Urinary bladder (tissue), 3 donors: ENCODE measurements at regions not wholly inside any gene's neighbourhood (a gene's known extent, or its start where the extent isn't known, plus 50 kb on each side); places are given as distances from the start of the nearest gene placed in this dataset.
A peak's percentile ranks its signal among the peaks of the same experiment; 100 is the strongest.

Source experiments
- DNase-seq: peaks from one replicate; pipeline ENCODE4 v3.0.0-alpha.2; 2015; ENCODE audit errors: extremely low spot score
- H3K27ac ChIP-seq: one replicate; pipeline ENCODE4 v1.5.1; 2013; ENCODE audit warnings: low read depth, mild to moderate bottlenecking, moderate library complexity
- H3K36me3 ChIP-seq: one replicate; pipeline ENCODE4 v1.6.1; 2013; ENCODE audit warnings: mild to moderate bottlenecking, moderate library complexity; ENCODE audit not compliant: insufficient read depth
- H3K4me1 ChIP-seq: one replicate; pipeline ENCODE4 v1.6.1; 2013; ENCODE audit warnings: mild to moderate bottlenecking, moderate library complexity; ENCODE audit not compliant: insufficient read depth
- H3K4me3 ChIP-seq: one replicate; pipeline ENCODE4 v1.5.1; 2013; ENCODE audit warnings: low read depth, low read length
- WGBS: extraction: QIAGEN DNeasy Blood & Tissue Kit; methylation state at CpG from one replicate; pipeline ENCODE4 v1.1.7; 2013; 5-methylcytosine and 5-hydroxymethylcytosine counted together
- donor health status: healthy with polysubstance abuse.
- donor health status: healthy.

DNA sequence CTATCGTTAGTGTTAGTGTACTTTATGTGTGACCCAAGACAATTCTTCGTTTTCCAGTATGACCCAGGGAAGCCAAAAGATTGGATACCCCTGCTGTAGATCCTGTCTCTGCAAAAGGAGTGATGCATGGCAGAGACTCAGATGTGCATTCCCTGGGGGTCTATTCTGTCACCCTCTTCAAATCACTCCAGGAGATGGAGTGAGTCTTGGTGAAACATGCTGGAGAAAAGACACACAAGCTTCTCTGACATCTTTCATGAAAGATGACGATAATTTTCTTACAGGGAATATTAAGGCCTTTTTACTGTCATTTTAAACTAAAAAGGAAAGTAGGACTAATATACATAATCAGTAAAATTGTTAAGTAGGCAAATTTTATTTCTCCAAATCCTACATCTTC is 437.9 kb upstream of the SOX5 start:
- H3K4me3 ChIP-seq, result no peak overlapping the region
- DNase-seq, result no peak
- H3K36me3 ChIP-seq, result no peaks in the 10 kb centered on the region
- WGBS, result 97% methylated on average over 3 of the region's 3 CpGs
- no peaks in the 10 kb centered on the region for H3K4me1 ChIP-seq
- H3K27ac ChIP-seq, result no peak overlapping the region

GRCh38 chr12:24386836-24387235 is 437.4 kb upstream of the SOX5 start:
- WGBS, result 58% methylated on average over 3 of the region's 3 CpGs
- no peak for DNase-seq

DNA sequence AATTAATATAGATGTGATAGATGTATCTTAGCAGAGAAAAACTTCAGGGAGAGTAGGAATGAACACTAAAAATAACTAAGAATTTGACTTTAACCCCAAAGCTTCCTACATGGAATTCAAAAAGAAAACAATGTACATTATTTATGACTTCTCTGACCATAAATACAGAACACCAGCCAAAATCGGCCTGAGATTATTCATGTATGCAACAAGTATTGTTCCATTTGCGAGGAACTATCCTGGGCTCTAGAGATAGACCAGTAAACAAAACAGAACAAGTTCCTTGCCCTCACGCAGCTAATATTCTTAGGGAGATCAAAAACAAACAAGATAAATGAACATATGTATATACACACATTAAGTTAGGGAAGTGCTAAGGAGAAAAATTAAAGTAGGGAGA is 432.3 kb upstream of the SOX5 start:
- Histone ChIP-seq H3K27ac (no peak overlapping the region), H3K4me3 (no peak overlapping the region), H3K36me3 (no peaks in the 10 kb centered on the region), H3K4me1 (no peaks in the 10 kb centered on the region)
- 60% methylated on average over 3 of the region's 3 CpGs for WGBS
- no peak for DNase-seq

More at GRCh38 chr12:24386836-24387235, 437.4 kb upstream of the SOX5 start:
- no peak overlapping the region for H3K27ac ChIP-seq
- no peaks in the 10 kb centered on the region for H3K36me3 ChIP-seq
- H3K4me1 ChIP-seq, result no peaks in the 10 kb centered on the region
- H3K4me3 ChIP-seq, result no peak overlapping the region

DNA sequence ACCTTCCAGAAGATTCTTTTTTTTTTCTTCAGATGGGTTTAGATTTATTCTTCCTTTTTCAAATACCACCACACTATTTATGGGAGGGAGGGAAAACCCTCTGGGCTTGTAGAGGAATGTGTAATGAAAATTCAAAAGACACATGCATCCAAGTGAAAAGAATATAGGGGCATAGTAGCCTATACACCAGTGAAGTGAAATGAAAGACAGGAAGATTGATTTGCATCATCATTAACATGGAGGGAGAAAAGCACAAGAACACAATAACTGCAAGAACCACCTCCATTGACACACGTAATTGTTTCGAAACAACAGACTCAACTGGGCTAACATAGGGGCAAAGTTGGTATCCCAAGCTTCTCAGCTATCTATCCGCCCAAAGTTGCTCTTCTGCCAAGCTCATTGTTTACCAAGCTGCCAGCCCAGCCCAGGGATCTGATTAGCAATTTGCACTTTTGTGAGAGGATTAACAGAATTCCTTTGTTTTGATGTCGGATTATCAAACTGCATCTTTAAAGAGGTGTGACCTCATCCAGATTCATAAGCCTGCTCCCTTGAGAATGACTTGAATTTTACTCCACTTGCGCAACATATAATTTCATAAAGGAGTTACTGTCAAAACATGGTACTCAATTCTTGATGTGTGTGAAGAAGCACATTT is 430.5 kb upstream of the SOX5 start:
- H3K27ac ChIP-seq, result no peak overlapping the region
- no peak overlapping the region for H3K4me3 ChIP-seq
- 83% methylated on average over 5 of the region's 5 CpGs for WGBS
- no peak for DNase-seq
- H3K4me1 ChIP-seq, result no peaks in the 10 kb centered on the region
- no peaks in the 10 kb centered on the region for H3K36me3 ChIP-seq

DNA sequence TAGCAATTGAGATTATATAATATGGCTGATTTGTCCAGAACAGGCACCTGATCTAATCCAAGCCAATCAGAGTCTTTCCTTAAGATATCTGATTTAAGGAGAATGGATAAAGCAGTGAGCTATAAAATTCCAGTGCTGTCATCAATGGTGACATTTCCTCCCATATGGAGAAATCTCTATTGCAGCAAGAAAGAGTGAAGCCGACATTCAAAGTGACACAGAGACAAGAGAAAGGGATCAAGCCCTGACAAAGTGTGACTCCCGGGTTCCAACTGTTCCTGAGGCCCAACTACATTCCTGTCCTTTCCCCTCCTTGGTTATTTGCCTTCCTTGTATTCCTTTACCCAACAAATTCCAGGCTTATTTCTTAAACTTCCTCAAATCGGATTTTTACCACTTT is 430.0 kb upstream of the SOX5 start:
- H3K4me3 ChIP-seq, result no peak overlapping the region
- no peak for DNase-seq
- no peaks in the 10 kb centered on the region for H3K4me1 ChIP-seq
- H3K36me3 ChIP-seq, result no peaks in the 10 kb centered on the region
- WGBS, result 83% methylated on average over 3 of the region's 3 CpGs
- no peak overlapping the region for H3K27ac ChIP-seq

DNA sequence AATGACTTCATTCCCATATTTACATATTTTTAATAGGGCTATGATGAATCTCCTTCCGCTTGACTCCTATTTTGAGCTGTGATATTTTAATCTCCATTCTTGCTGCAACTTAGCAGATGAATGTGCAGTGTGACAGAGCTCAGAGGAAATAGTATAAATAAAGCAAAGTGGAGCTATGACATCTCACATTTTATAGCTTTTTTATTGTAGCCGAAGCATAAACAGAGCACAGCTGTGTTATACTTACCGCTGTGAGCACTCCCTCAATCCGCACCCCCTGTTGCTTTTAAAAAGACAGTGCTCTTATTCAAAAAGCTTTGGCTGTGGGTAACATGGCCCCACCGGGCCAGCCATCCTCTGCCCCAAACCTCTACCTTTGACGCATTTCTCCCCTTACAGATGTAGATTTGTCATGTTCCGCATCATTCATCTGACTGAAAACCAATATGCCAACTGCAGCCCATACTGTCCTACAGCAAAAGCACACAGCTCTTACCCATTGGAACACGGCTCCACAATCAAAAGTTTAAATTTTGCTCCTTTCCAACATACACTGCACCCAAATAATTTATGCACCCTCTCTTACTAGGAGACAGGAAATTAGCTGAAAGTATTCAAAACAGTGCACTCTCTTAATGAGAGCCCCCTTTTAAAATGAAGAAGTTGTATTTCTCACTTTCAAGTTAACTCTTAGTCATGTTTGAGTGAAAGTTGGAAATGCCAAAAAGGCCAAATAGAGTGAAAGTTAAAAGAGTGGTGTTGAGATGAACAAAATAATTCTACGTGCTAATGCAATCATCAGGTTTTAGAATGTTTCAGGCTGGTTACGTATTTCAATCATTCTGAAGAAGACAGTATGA is 429.3 kb upstream of the SOX5 start:
- no peaks in the 10 kb centered on the region for H3K36me3 ChIP-seq
- peak; percentile 23 for DNase-seq
- no peaks in the 10 kb centered on the region for H3K4me1 ChIP-seq
- WGBS, result 43% methylated on average over 10 of the region's 10 CpGs
- H3K27ac ChIP-seq, result no peak overlapping the region
- no peak overlapping the region for H3K4me3 ChIP-seq

GRCh38 chr12:24374452-24374851 is 425.0 kb upstream of the SOX5 start:
- H3K36me3 ChIP-seq, result no peaks in the 10 kb centered on the region
- H3K4me3 ChIP-seq, result no peak overlapping the region
- no peak for DNase-seq
- H3K4me1 ChIP-seq, result no peaks in the 10 kb centered on the region
- no peak overlapping the region for H3K27ac ChIP-seq

DNA sequence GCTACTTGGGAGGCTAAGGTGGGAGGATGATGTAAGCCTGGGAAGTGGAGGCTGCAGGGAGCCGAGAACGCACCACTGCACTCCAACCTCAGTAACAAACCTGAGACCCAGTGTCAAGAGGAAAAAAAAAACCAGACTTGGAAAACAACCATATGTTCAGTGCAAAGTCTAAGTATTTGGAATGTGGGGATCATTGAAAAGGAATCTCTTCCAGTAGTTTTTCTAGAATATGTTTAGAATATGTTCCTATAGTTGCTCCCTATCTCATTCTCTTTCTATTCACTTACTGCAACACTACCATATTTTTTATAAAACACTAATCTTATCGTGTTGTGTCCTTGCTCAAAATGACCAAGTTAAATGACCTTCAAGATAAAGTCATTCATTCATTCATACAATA is 423.5 kb upstream of the SOX5 start:
- WGBS, result 93% methylated on average over 3 of the region's 3 CpGs
- H3K4me1 ChIP-seq, result no peaks in the 10 kb centered on the region
- no peak for DNase-seq
- H3K27ac ChIP-seq, result no peak overlapping the region
- no peaks in the 10 kb centered on the region for H3K36me3 ChIP-seq
- H3K4me3 ChIP-seq, result no peak overlapping the region

DNA sequence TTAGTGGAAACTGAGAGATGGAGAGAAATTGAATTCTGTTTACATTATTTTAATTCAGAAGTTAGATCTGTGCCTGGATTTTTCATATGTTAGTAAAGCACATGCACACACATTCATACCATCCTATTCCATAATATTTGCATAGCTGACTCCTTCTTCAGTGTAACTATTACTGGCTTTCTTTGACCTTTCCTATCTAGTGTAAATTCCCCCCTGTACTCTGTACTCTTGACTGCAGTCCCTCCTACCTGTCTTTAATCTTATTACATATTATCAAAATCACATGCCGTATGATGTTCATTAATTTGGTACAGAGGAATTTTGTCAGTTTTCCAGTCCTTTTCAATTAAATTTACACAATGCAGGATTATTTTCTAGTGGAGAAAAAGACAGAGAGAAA is 417.0 kb upstream of the SOX5 start:
- H3K36me3 ChIP-seq, result no peaks in the 10 kb centered on the region
- 99% methylated on average over 1 of the region's 1 CpG for WGBS
- H3K4me3 ChIP-seq, result no peak overlapping the region
- H3K27ac ChIP-seq, result no peak overlapping the region
- DNase-seq, result no peak
- H3K4me1 ChIP-seq, result no peaks in the 10 kb centered on the region

GRCh38 chr12:24364921-24365320 is 415.5 kb upstream of the SOX5 start:
- no peaks in the 10 kb centered on the region for H3K4me1 ChIP-seq
- H3K27ac ChIP-seq, result no peak overlapping the region
- no peaks in the 10 kb centered on the region for H3K36me3 ChIP-seq
- 81% methylated on average over 2 of the region's 2 CpGs for WGBS
- DNase-seq, result no peak
- H3K4me3 ChIP-seq, result no peak overlapping the region

DNA sequence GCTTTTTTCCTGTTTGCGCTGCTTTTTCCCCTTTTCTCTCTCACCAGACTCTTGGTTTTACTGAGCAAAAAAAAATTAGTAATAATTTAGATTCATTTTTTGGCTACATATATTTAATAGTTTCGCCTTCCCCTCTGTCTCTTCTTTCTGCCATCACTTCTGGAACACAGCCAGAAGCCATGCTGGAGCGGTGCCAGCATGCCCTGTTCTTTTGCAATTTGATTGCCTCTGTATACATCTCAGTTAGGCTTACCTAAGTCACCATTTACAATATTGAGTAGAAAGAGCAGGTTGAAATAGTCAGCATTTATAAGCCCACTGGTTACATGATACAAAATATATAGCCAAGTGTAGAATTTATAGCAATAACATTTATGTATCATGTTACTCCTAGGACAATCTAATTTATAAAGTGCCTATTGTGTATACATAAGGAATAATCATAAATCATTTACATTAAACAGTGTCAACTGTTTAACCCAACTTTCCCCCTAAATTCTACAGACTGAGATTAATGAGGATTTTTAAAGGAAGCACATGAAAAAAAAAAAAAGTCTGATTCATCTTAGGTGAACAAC is 413.8 kb upstream of the SOX5 start:
- Histone ChIP-seq H3K4me1 (no peaks in the 10 kb centered on the region), H3K27ac (no peak overlapping the region), H3K36me3 (no peaks in the 10 kb centered on the region), H3K4me3 (no peak overlapping the region)
- 73% methylated on average over 3 of the region's 3 CpGs for WGBS
- peak; percentile 6 for DNase-seq

DNA sequence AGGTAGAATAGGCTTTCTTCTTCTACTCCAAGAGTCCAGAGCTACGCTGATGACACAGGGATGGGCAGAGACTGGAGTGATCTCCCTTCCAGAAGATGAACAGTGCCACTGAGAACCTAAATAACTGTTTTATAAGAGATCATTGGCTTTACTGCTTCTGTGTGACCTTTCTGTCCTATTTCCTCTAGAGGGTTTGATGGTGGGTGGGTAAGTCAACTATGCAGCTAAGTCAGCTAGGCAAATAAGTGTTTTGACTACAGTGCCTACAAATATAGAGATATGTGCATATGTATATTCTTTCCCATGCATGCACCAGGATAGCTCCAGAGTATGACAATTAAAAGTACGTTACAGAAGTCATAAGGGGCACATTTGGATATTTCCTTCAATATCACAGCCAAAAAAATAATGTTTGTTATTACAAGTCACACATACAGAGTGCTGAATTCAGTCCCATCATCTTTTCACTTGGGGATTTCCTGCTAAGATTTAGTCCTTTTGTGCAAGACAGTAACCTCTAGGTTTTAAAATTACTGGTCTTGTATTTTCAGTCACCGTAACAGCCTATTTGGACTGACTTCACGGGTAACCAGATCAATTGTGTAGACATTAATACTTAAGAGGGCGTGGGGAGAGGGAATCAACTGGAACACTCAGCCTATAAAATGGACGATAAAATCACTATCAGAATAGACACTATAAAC is 412.6 kb upstream of the SOX5 start:
- no peak for DNase-seq
- WGBS, result 79% methylated on average over 6 of the region's 6 CpGs
- no peaks in the 10 kb centered on the region for H3K4me1 ChIP-seq
- H3K27ac ChIP-seq, result no peak overlapping the region
- H3K36me3 ChIP-seq, result no peaks in the 10 kb centered on the region
- H3K4me3 ChIP-seq, result no peak overlapping the region

DNA sequence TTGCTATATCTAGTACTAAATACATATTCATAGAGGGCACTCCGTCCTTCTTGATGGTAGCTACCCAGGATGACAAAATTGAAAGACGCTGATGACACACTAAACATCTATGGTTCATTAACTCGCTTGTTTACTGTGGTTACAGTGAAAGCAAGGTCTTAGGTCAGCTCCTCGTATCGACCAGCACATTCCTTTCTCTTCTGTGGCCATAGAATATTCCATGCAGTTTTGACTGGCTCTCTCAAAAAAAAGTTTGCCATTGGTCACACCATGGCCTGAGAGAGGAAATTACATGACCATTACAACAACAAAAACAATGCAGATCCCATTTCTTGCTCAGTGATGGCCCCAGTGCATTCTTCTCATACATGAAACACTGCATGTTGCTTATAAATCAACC is 411.4 kb upstream of the SOX5 start:
- 81% methylated on average over 5 of the region's 5 CpGs for WGBS
- Histone ChIP-seq H3K27ac (no peak overlapping the region), H3K4me1 (no peaks in the 10 kb centered on the region), H3K36me3 (no peaks in the 10 kb centered on the region), H3K4me3 (no peak overlapping the region)
- no peak for DNase-seq

GRCh38 chr12:24360461-24360860 is 411.0 kb upstream of the SOX5 start:
- Histone ChIP-seq H3K4me3 (no peak overlapping the region), H3K27ac (no peak overlapping the region), H3K4me1 (no peaks in the 10 kb centered on the region), H3K36me3 (no peaks in the 10 kb centered on the region)
- WGBS, result 93% methylated on average over 4 of the region's 4 CpGs
- DNase-seq, result no peak
